Immature natural killer cell (primary cell): ENCODE measurements at regions not wholly inside any gene's neighbourhood (a gene's known extent, or its start where the extent isn't known, plus 50 kb on each side); places are given as distances from the start of the nearest gene placed in this dataset.

Experiments
- DNase-seq, 3 donors: peaks; one replicate each; pipeline ENCODE4 v3.0.0; 2022; ENCODE audit warnings: mixed read lengths in 1 of 3
- H3K27ac Mint-ChIP-seq, 6 donors: one replicate each; pipeline ENCODE4 v1.8.0; 2020; ENCODE audit warnings: mixed read lengths in 6 of 6, mild to moderate bottlenecking in 5 of 6, inconsistent platforms in 4 of 6, moderate library complexity in 3 of 6
- H3K27me3 Mint-ChIP-seq, 3 donors: one replicate each; pipeline ENCODE4 v1.8.0; 2020 to 2021; ENCODE audit warnings: low read depth in 3 of 3, mild to moderate bottlenecking in 3 of 3, mixed read lengths in 3 of 3, moderate library complexity in 3 of 3, inconsistent platforms in 1 of 3
- H3K36me3 Mint-ChIP-seq, 3 donors: one replicate each; pipeline ENCODE4 v1.8.0; 2020; ENCODE audit warnings: mixed read lengths in 3 of 3, inconsistent platforms in 2 of 3, mild to moderate bottlenecking in 2 of 3
- H3K4me1 Mint-ChIP-seq, 2 donors: one replicate each; pipeline ENCODE4 v1.8.0; 2020; ENCODE audit warnings: inconsistent platforms in 2 of 2, mild to moderate bottlenecking in 2 of 2, mixed read lengths in 2 of 2, moderate library complexity in 1 of 2
- H3K4me3 Mint-ChIP-seq, 5 donors: one replicate each; pipeline ENCODE4 v1.8.0; 2020; ENCODE audit warnings: mild to moderate bottlenecking in 5 of 5, mixed read lengths in 5 of 5, inconsistent platforms in 3 of 5, moderate library complexity in 3 of 5
- H3K9me3 Mint-ChIP-seq, 6 donors: one replicate each; pipeline ENCODE4 v1.8.0; 2020; ENCODE audit warnings: mild to moderate bottlenecking in 6 of 6, mixed read lengths in 6 of 6, inconsistent platforms in 4 of 6, moderate library complexity in 3 of 6

DNA sequence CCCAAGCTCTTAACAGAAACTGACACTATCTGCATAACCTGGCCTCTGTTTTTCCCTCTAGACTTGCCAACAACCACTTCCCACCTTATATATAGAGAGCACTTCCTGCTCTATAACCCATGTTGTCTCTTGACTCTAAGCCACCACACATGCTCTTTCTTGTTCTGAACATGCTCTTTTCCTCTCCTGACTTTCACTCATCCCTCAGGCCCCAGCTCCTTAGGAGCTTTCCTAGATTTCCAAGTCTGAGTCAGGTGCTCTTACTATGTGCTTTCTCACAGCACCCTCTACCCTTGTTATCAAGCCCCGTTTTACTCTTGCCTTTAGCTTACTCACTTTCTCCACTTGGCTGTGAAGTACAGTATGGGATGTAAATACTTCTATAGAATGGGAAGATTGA is 143.9 kb upstream of the EYA4 start:
- DNase-seq, result no peak
- Mint-ChIP-seq H3K27ac (no peak overlapping the region), H3K9me3 (peaks cover 0 to 4% (median 0%) of the 10 kb centered on the region in 6 donors), H3K27me3 (peaks cover 0 to 4% (median 0%) of the 10 kb centered on the region in 3 donors), H3K4me1 (no peaks in the 10 kb centered on the region), H3K36me3 (no peaks in the 10 kb centered on the region), H3K4me3 (no peak overlapping the region)

DNA sequence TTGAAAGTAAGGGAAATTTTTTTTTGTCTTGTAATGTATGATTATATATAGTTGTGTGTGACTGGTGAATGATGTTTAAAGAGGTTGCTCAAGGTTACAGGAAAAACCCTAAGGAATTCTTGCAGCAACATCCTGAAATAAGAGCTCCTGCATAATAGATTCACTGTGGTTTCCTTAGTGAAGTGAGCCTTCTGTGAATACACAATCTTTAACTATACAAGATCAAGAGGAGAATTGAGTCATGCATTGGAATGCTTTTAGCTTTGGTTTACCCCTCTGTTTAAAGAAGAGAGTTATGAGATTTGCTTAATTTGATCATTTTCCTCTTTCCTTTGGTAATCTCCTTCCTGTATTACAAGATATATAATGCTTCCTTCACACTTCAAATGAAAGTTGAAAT is 141.6 kb upstream of the EYA4 start:
- Mint-ChIP-seq H3K9me3 (peaks cover 0 to 2% (median 0%) of the 10 kb centered on the region in 6 donors), H3K27me3 (peaks cover 0 to 4% (median 0%) of the 10 kb centered on the region in 3 donors), H3K27ac (no peak overlapping the region), H3K4me1 (no peaks in the 10 kb centered on the region), H3K4me3 (no peak overlapping the region), H3K36me3 (no peaks in the 10 kb centered on the region)
- DNase-seq, result no peak

DNA sequence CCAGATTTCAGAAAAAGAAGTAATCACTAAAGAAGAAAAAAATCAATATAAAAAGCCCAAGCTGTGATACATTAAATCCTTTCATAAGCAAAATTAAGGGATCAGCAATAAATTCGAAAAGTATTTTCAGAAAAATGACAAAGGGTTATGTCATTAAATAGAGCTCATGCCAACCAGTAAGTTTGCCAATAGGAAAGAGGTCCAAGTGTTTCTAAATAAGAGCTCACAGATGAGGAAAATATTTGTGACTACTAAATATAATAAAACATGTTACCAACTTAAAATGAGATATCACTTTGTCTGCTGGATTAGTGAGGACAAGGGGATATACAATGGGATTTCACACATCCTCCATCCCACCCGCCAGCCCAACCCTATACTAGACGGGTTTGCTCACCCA is 140.3 kb upstream of the EYA4 start:
- Mint-ChIP-seq H3K36me3 (no peaks in the 10 kb centered on the region), H3K27me3 (peaks cover 0 to 4% (median 1%) of the 10 kb centered on the region in 3 donors), H3K27ac (no peak overlapping the region), H3K4me1 (no peaks in the 10 kb centered on the region), H3K9me3 (peaks cover 0 to 4% (median 0%) of the 10 kb centered on the region in 6 donors), H3K4me3 (no peak overlapping the region)
- no peak for DNase-seq

DNA sequence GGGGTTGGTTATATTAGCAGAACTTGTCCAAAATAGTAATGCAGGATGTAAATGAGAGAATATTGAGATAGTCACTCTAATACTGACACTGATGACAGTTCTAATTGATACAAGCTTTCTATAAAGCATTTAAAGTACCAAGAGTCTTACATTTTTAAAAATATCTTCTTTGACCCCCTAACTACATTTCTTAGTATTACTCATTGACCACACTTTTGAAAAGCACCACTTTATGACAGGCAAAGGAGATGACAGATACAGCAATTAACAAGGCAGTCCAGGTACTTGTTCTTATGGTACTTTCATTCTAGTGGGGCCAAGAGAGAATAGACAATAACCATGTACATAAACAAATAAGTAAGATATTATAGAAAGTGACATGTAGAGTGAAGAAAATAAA is 139.4 kb upstream of the EYA4 start:
- no peaks in the 10 kb centered on the region for H3K4me1 Mint-ChIP-seq
- H3K27me3 Mint-ChIP-seq, result peaks cover 0 to 4% (median 1%) of the 10 kb centered on the region in 3 donors
- H3K36me3 Mint-ChIP-seq, result no peaks in the 10 kb centered on the region

DNA sequence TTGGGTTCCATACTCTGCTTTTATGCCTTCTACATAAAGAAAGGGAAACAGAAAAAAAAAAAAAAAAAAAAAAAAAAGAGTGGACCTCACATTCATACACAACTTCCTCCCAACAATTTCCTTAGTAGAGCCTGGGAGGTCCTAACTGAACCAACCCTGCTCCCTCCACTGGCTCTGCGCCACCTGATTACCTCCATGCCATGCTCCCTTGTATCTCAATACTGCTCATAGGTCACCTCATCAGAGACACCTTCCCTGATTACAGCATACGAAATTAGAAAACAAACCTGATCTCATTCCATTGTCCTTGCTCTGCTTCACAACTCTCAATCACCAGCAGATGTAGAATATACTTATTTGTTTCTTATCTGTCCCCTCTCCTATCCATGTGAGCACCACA is 134.2 kb upstream of the EYA4 start:
- peaks cover 0 to 9% (median 0%) of the 10 kb centered on the region in 6 donors for H3K9me3 Mint-ChIP-seq
- no peak for DNase-seq
- no peaks in the 10 kb centered on the region for H3K36me3 Mint-ChIP-seq
- no peak overlapping the region for H3K4me3 Mint-ChIP-seq
- peaks cover 0 to 5% (median 1%) of the 10 kb centered on the region in 3 donors for H3K27me3 Mint-ChIP-seq
- no peak overlapping the region for H3K27ac Mint-ChIP-seq
- no peaks in the 10 kb centered on the region for H3K4me1 Mint-ChIP-seq

More for the DNA sequence above, 139.4 kb upstream of the EYA4 start:
- no peak overlapping the region for H3K27ac Mint-ChIP-seq
- peaks cover 0 to 4% (median 0%) of the 10 kb centered on the region in 6 donors for H3K9me3 Mint-ChIP-seq
- H3K4me3 Mint-ChIP-seq, result no peak overlapping the region
- DNase-seq, result no peak

DNA sequence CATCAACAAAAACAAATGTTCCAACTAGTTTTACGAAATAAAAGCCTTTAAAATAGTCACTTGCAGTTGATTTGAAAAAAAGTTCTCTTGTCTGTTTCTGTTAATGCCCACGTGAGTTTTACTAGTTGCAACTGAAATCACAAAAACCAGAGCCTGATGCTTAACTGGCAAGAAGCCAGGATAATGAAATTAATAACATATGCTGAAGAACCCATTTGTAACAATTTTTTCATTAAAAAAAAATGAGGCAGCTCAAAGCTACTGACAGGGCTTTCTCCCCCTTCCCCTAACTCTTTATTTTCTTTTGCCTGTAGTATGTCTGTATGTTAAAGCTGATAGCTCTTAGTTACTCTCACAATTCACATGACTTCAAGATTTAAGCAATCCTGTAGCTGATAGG is 132.7 kb upstream of the EYA4 start:
- Mint-ChIP-seq H3K36me3 (no peaks in the 10 kb centered on the region), H3K4me3 (no peak overlapping the region), H3K27ac (no peak overlapping the region), H3K27me3 (peaks cover 0 to 3% (median 2%) of the 10 kb centered on the region in 3 donors), H3K9me3 (peaks cover 0 to 9% (median 0%) of the 10 kb centered on the region in 6 donors), H3K4me1 (no peaks in the 10 kb centered on the region)
- DNase-seq, result no peak

DNA sequence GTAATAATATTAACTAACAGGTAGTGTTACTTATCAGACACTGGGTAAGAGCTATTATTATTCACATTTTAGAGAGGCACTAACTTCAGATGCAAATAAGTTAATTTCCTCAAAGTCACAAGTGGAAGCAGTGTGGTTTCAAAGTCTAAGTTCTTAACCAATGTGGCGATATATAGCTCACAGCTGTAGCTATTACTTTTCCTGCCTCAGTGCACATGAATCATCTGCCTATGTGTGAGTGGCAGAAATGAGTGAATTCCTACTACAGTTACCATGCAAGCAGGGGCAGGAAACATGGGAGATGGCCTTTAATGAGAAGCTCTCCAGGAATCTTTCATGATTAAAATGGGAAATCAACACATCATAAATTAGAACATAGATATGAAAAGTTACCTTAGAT is 126.2 kb upstream of the EYA4 start:
- Mint-ChIP-seq H3K9me3 (peaks cover 0 to 14% (median 3%) of the 10 kb centered on the region in 6 donors), H3K27ac (no peak overlapping the region), H3K4me1 (no peaks in the 10 kb centered on the region), H3K36me3 (no peaks in the 10 kb centered on the region), H3K27me3 (peaks cover 1 to 2% (median 1%) of the 10 kb centered on the region in 3 donors), H3K4me3 (no peak overlapping the region)
- no peak for DNase-seq

DNA sequence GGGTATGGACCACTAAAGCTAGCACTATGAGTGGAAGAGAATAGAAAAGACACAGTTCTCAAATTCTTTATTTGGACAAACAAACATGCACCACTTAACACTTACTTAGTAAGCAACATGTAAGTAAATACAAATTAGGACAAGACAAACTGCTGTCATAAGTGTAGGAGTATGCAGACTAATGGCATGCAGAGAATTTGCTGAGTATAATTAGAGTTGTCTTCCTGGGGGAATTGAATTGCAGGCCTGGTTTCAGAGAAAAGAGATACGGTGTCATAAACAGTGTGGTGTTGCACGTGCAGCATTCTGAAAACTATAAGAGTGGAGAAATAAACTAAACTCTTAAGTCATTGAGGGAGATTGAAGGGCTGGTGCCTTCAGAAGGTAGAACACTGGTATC is 125.2 kb upstream of the EYA4 start:
- Mint-ChIP-seq H3K4me3 (no peak overlapping the region), H3K9me3 (peaks cover 0 to 12% (median 7%) of the 10 kb centered on the region in 6 donors), H3K27ac (no peak overlapping the region), H3K27me3 (peaks cover 1 to 2% (median 1%) of the 10 kb centered on the region in 3 donors), H3K4me1 (no peaks in the 10 kb centered on the region), H3K36me3 (no peaks in the 10 kb centered on the region)
- DNase-seq, result no peak

DNA sequence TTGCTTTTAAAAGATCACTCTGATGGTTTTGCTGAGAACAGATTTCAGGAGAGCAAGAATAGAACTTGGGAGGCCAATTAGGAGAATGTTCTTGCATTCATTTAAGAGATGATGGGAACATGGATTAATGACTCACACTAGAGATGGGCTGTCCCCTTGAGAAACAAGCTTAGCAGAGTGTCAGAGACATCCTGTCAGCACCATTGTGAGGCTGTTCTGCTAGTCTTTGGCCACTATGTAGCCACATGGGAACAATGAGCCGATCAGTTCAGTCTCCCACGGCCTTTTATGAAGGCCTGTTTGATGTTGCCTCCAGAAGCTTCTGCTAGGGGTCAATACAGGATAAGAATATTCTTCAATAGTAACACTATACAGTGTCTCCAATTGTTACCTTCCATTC is 113.0 kb upstream of the EYA4 start:
- Mint-ChIP-seq H3K27me3 (peaks cover under 1 to 7% (median 4%) of the 10 kb centered on the region in 3 donors), H3K36me3 (no peaks in the 10 kb centered on the region), H3K4me3 (no peak overlapping the region), H3K27ac (no peak overlapping the region), H3K9me3 (peaks cover 0 to 5% (median under 1%) of the 10 kb centered on the region in 6 donors), H3K4me1 (no peaks in the 10 kb centered on the region)
- DNase-seq, result no peak

DNA sequence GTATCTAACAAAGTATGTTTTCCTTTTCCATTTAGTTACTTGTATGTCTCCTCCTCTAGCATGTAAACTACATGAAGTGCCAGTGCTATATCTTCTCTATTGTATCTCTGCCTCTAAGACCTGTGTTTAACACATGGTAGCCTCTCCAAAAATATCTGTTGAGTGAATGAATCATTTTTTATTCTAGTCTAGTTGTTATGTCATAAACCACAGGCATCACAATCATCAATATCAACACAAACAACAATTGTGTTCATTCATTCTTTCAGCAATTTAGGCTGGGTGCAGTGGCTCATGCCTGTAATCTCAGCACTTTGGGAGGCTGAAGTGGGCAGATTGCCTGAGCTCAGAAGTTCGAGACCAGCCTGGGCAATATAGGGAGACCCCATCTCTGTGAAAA is 111.6 kb upstream of the EYA4 start:
- H3K4me1 Mint-ChIP-seq, result no peaks in the 10 kb centered on the region
- no peak overlapping the region for H3K27ac Mint-ChIP-seq
- no peaks in the 10 kb centered on the region for H3K36me3 Mint-ChIP-seq
- H3K4me3 Mint-ChIP-seq, result no peak overlapping the region
- H3K27me3 Mint-ChIP-seq, result peaks cover 2 to 7% (median 4%) of the 10 kb centered on the region in 3 donors
- peaks cover 0 to 3% (median under 1%) of the 10 kb centered on the region in 6 donors for H3K9me3 Mint-ChIP-seq
- no peak for DNase-seq

DNA sequence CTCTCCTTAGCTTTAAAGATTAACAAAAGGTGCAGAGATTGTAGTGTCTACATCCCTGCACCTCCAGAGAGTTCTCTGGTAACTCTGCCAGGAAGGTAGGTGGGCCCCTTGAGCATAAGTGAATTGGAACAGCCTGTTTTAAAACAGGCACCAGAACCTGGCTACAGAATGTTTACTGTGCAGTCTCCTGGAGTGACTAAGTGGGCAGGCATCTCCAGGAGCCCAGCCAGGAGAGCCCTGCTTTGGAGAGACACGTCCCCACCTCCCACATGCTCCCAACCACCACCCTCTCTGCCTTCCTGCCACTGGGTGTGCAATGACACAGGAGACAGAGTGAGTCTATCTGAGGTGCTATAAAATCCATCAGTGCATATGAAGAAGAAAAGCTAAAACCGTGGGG is 110.3 kb upstream of the EYA4 start:
- no peak for DNase-seq
- peaks cover 2 to 10% (median 2%) of the 10 kb centered on the region in 3 donors for H3K27me3 Mint-ChIP-seq
- no peak overlapping the region for H3K4me3 Mint-ChIP-seq
- H3K27ac Mint-ChIP-seq, result no peak overlapping the region
- H3K4me1 Mint-ChIP-seq, result no peaks in the 10 kb centered on the region
- peaks cover 0 to 3% (median under 1%) of the 10 kb centered on the region in 6 donors for H3K9me3 Mint-ChIP-seq
- no peaks in the 10 kb centered on the region for H3K36me3 Mint-ChIP-seq

DNA sequence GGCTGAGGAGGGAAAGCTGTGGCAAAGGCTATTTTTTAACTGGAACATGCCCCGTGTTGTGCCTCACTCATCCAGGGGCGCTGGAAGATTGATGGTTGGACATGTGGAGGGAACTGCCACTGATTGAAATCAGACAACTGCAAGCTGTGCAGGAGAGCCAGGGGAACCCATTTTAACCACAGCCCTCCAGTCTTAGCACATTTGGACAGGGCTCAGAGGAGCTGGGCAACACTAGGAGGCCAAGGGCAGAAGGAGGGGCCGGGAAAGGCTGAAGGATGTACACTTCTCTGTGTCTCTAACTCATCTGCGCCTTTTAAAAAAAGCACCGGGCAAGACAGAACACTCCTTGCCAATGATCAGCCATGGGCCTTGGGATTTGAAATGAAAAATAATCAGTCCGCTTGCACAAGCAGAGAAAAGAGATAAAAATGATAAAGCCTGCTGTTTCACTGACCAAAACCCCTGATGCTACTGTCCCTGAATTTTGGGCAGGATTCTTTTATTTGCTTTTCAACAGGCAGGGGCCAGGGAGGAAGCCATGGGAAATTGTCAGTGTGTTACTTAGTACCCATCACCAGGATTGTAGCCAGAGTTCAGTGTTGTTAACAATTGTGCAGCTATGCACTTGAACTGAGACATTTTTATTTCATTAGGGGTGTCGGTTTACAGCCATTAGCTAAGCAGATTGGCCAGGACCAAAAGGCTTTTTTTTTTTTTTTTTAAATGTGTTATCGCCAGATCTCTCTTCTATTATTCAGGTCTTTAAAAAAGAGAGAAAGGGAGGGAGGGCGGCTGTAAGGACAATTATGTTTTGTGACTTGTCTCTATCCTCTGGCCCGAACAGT is 109.3 kb upstream of the EYA4 start:
- no peak for DNase-seq
- H3K27ac Mint-ChIP-seq, result no peak overlapping the region
- H3K36me3 Mint-ChIP-seq, result no peaks in the 10 kb centered on the region
- no peak overlapping the region for H3K4me3 Mint-ChIP-seq
- H3K4me1 Mint-ChIP-seq, result no peaks in the 10 kb centered on the region
- peaks cover 0 to 5% (median 2%) of the 10 kb centered on the region in 6 donors for H3K9me3 Mint-ChIP-seq
- H3K27me3 Mint-ChIP-seq, result peaks cover 0 to 8% (median 2%) of the 10 kb centered on the region in 3 donors

DNA sequence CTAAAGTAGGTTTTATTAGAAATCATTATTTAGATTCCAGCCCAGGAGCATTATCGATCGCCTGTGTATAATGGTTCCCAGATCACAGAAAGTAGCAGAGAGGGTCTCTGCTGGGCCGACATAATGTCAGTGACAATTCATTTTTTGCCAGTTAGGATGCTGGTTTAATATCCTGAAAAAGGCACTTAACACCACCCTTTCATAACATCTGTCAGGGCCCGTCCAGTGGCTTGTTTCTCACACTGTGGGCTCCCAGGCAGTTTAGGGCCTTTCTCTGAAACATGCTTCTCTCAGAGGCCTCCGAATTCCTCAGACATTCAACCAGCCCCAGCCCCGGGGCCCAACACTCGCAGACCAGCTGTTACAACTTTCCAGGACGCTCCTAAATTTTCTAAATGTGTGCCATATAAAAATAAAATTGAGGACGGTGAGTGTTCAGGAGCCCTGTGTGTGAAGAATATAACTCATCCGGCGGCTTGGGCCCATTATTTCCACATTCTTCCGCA is 108.6 kb upstream of the EYA4 start:
- no peak overlapping the region for H3K27ac Mint-ChIP-seq
- no peaks in the 10 kb centered on the region for H3K4me1 Mint-ChIP-seq
- no peak overlapping the region for H3K4me3 Mint-ChIP-seq
- DNase-seq, result no peak
- peaks cover 0 to 8% (median 2%) of the 10 kb centered on the region in 3 donors for H3K27me3 Mint-ChIP-seq
- H3K9me3 Mint-ChIP-seq, result peaks cover 0 to 5% (median 2%) of the 10 kb centered on the region in 6 donors
- no peaks in the 10 kb centered on the region for H3K36me3 Mint-ChIP-seq

DNA sequence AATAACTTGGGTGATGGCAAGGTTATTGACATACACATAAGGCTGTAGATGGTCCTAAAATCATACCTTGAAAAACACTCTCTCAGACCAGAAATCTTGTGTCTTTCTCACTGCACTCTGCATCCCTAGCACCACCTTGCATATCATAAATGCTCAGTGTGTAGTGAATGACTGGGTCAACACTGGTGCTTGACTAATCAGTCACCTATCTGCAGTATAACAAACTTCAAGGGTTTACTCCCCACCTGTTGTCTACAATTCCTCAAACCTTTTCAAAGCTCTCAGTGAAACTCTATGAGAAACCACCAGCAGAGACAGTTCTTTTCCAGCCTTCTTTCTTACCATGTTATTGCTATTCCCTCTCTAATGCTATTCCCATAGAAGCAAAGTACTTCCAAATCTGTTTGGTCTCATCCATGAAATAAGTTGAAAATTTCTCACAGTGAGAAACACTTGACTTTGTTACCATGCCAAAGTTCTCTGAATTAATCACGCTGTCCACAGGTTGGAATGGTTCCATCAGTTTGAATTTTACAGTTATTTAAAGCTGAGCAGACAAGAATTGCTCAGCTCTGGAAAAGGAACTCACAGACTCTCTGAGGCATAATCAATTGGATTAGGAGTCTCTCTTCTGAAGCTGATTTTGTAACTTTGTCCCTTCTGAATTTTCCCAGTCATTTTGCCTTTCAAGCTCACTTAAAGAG is 104.8 kb upstream of the EYA4 start:
- no peak overlapping the region for H3K27ac Mint-ChIP-seq
- no peak for DNase-seq
- peaks cover 0 to 5% (median under 1%) of the 10 kb centered on the region in 6 donors for H3K9me3 Mint-ChIP-seq
- H3K27me3 Mint-ChIP-seq, result peaks cover 0 to 3% (median 2%) of the 10 kb centered on the region in 3 donors
- no peaks in the 10 kb centered on the region for H3K4me1 Mint-ChIP-seq
- no peaks in the 10 kb centered on the region for H3K36me3 Mint-ChIP-seq
- no peak overlapping the region for H3K4me3 Mint-ChIP-seq
